HG03066 (cell line): ENCODE measurements at regions not wholly inside any gene's neighbourhood (a gene's known extent, or its start where the extent isn't known, plus 50 kb on each side); places are given as distances from the start of the nearest gene placed in this dataset.
A peak's percentile ranks its signal among the peaks of the same experiment; 100 is the strongest.
"Not testable (repeated sequence)": the region's sequence is repeated elsewhere in the genome, so short reads cannot be mapped to it uniquely, and the experiment has no call there.

Experiments used
- ATAC-seq: cut with Tn5 transposase; IDR thresholded peaks from one replicate; pipeline ENCODE4 v1.9.1; 2021; ENCODE audit warnings: low read depth; ENCODE audit not compliant: unreplicated experiment

DNA sequence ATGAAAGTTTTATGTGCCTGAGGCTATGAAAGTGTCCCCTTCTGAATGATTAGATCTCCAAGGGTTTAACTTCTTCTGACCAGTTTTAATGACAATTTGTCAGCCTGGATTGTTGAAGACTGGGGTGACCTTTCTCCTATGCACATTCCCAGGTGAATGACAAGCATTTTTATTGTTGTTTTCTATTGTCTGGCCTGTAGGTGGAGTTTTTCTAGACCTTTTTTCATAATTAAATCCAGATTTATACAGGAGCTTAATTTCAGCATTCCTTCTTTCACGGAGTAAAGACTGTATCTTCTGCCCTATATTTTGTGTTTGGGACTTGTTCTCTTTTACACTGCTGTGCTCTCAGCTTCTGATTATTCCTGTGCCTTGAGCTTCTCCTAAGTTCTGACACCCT is 125.0 kb upstream of the FAR2 start:
- no peak for ATAC-seq

DNA sequence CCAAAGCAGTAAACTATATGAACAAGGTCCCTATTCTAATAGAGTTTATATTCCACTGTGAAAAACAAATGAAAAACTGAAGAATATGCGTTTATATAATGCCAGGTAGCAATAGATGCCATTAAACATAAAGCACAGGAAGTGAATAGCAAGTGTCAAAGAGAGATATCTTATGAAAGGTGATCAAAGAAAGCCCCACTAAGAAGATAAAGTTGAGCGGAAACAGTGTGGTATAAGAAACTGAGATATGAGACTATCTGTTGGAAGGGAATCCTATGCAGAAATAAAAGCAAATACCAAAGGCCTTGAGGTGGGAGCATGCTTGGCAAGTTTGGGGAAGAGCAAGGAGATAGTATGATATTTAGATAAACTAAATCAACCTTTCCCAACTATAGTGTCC is 123.1 kb upstream of the FAR2 start:
- no peak for ATAC-seq

DNA sequence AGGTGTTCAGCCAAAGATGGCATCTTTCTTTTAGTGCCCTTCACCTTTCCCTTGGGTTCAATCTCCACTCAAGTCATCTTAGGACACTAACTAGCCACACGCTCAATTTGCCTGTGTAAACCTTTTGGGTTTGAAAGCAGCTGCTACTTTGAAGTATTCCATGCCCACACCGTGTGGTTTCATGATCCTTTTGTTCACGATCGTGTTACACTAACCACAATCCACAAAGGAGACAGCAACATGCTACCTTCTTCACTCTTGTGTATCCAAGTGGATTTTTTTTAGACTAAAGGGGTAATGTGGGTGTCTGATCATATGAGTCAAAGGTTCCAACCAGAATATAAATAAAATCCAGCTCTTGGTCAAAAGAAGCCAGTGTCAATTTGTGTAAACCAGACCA is 122.7 kb upstream of the FAR2 start:
- ATAC-seq: no peak

DNA sequence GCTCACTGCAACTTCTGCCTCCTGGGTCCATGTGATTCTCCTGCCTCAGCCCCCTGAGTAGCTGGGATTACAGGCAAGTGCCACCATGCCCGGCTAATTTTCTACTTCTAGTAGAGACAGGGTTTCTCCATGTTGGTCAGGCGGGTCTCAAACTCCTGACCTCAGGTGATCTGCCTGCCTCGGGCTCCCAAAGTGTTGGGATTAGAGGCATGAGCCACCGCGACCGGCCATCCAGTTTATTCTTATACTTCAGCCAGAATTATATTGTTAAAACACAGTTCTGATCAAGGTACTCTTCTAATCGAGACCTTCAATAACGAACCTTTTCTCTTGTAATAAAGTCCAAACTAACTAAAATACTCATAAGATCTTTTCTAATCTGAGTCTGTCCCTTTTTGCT is 119.6 kb upstream of the FAR2 start:
- ATAC-seq: not testable (repeated sequence)

DNA sequence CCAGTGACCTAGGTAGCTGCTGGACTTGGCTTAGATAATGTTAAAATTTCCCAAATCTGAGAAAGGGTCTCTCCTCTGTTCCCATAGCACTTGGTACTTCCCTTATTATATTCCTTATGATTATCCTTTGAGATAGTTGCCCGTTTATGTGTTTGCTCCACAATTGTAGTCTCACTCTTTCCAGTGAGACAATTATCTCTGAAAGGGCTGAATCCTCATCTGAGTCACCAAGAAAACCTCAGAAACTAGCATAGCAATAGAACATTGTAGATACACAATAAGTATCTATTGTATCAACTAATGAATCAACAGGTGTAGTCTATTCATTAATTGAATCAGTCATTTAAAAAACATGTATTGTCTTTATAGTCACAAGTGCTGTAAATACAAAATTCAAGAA is 119.1 kb upstream of the FAR2 start:
- ATAC-seq: no peak

DNA sequence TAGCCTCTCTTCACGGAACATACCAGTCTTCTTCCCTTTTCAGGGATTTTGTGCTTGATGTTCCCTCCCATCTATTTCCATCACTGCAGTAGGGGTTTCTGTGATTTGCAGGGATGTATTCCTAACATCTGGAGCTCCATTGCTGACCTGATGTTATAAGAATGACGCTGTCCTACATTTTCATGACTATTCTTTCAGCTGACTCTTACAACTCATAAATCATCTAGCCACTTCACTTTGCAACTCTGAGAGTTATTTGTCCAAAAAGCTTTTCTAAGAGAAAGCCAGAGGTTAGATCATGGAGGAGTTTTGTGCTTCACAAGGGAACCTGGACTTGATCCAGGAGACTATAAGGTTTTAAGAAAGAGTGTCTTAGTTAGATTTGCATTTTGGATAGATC is 116.6 kb upstream of the FAR2 start:
- ATAC-seq: no peak

DNA sequence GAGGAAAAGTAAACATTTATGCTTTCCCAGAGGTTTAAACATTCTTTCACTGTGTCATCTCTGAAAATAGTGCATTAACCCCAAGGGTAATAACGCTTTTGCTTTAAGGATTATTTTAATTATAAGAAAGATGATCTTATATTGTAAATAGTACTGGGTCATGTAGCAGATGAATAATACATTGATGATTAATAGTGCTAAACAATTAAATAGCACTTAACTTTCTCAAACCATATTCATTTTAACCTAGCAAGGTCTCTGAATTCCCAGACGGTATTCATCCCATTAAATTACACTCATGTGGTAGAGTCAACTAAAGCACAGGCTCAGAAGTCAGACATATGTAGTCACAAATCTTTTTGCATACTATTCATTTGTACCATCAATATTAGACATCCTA is 115.6 kb upstream of the FAR2 start:
- ATAC-seq: no peak

DNA sequence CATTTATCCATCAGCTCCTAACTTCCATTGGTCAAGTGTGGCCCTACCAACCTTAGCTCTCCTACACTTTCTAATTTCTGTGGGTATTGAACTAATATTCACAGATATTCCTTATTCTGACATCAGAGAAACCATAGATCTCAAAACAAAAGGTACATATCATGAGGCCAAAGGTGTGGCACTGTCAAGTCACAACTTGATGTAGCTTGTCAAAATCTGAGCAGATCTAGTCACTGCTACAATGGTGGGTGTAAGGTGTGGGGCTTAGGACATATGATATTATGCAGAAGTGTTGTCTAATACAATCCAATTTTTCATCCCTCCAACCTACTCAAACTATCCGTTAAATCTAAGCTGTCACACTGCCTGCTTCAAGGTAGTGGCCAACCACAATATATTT is 114.0 kb upstream of the FAR2 start:
- ATAC-seq: no peak

DNA sequence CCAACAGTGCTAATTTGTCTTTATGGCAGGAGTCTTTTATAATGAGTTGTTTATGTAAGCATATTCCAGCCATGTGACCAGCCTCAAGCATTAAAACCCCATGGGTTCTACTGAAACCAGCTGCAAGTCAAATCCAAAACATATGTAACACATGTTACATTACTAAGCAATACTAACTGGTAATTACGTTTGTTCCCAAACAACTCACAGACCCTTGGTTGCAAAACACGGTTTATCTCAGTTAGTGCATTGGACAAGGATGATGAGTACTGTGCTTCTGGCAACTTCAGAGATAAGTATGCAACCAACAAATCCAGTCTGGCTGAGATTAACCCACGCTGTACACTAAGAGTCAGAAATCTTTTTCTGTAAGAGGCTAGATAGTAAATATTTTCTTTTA is 110.1 kb upstream of the FAR2 start:
- no peak for ATAC-seq

DNA sequence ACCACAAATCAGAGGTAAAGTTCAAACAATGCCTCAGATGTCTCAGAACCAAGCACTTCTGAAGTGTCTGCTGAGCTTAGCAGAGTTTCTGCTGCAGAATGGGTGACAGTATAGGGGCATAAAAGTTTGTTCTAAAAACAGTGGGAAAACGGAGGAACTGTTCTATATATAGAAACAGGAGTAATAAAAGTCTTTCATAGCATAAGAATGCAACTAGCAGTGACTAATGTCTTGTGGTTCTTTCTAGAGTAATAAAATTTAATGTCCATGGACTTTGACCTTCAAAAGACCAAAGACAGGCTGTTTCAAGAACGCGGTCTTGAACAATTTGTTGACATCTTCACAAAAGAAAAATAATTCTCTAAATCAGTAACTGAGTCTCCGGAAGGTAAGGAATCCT is 107.5 kb upstream of the FAR2 start:
- ATAC-seq: no peak

DNA sequence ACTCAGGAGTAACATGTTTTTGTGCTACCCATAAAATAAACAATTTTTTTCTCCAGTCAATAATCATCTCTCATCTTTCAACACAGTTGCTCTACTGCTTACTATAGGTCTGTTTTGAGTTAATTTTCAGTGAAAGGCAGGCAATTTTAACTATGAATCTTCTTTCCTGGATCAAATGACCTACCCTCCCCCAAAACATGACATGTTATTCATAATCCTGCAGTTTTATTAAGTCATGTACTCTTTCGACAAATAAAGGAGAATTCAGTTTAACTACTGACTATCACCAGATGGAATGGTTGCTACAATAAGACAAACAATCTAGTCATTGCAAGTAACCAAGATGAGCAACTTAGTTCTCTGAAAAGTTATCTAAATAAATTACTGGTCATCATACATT is 106.0 kb upstream of the FAR2 start:
- ATAC-seq: no peak

DNA sequence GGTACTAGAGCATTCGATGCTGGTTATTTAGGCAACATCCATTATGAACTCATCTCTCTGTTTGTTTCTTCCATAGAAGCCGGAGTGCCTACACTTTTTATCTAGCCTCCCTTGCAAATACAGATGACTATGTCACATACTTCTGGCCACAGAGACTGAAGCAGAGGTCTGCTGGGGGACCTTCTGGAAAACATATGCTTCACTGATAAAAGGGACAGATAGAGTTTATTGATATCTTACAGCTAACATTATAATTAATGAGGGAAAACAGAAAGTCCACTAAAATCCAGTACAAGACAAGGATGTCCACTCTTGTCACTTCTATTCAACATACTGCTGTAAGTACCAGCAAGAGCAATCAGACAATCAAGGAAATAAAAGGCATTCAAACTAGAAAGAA is 104.3 kb upstream of the FAR2 start:
- no peak for ATAC-seq

DNA sequence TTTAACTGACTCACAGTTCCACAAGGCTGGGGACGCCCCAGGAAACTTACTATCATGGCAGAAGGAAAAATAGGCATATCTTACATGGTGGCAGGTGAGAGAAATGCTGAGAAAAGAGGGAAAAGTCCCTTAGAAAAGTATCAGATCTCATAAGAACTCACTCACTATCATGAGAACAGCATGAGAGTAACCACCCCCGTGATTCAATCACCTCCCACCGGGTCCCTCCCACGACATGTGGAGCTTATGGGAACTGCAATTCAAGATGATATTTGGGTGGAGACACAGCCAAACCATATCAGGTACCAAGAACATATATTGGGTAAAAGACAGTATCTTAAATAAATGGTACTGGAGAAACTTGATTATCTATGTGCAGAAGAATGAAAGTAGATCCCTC is 100.3 kb upstream of the FAR2 start:
- no peak for ATAC-seq

DNA sequence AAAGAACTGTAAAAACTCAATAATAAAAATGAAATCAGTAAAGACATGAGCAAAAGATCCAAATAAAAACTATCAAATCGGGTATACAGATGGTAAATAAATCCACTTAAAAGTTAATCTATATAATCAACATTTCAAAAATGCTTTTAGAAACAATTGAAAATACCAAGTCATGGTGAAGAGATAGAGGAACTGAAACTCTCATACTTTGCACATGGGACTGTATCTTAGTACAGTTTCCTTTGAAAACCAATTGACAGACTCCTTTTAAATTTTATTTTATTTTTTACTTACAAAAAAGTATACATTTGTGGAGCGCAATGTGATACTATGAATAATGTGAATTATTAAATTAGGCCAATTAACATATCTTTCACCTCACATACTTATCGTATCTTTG is 98.6 kb upstream of the FAR2 start:
- no peak for ATAC-seq

DNA sequence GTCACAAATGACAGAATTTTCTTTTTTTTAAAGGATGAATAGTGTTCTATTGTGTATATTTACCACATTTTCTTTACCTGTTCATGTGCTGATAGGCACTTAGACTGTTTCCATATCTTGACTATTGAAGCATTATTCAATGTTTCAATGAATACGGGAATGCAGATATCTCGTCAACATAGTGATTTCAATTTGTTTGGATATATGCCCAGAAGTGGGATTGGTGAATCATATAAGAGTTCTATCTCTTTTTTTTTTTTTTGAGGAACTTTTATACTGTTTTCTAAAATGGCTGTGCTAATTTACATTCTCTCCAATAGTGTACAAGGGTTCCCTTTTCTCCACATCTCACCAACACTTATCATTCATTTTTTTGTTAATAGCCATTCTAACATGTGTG is 97.9 kb upstream of the FAR2 start:
- no peak for ATAC-seq

DNA sequence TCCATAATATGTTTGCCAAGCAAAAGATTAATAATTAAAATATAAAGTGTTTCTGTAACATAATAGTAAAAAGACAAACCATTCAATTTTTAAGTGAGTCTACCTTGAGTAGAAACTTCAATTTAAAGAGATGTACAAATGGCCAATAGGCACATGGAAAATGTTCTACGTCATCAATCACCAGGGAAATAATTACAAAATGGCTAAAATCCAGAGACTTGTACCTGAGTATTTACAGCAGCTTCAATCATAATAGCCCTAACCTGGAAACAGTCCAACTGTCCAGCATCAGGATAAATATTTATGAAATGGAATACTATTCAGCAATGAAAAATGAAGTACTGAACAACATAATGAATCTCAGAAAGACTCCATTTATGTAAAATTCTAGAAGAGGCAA is 95.5 kb upstream of the FAR2 start:
- ATAC-seq: no peak

DNA sequence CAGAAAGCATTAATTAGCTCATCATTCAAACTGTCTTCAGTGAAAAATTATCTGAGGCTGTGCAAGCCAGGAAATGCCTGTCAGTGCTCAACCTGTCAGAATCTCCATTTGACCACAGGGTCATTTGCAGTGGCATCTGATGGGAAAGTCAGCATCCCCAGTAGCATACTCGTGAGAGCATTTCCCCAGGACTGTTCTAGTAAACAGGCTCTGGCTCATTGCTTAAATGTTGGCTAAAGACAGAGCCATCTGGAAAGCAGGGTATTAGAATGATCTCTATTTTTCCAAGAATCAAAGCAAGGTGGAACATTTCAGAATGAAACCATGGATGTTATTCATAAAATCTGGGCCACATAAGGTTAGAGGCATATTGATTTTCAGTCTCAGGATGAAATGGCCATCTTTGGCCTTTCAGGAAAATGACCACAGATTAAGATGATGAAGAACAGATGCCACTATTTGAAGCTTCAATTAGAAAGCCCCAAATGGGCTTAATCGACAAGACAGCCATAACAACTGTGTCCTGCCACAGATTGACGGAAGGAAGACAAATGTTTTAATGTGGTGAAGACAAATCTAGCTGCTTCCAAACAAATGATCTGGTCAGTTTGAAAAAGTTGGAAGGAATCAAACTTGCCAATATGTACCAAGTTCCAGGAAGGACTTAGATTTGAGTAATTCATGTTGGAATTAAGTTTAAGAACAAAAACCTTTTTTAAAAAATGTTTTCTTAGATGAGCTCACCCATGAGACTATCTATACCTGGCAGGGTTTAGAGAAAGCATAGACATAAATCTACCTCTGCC is 94.0 kb upstream of the FAR2 start:
- no peak for ATAC-seq

DNA sequence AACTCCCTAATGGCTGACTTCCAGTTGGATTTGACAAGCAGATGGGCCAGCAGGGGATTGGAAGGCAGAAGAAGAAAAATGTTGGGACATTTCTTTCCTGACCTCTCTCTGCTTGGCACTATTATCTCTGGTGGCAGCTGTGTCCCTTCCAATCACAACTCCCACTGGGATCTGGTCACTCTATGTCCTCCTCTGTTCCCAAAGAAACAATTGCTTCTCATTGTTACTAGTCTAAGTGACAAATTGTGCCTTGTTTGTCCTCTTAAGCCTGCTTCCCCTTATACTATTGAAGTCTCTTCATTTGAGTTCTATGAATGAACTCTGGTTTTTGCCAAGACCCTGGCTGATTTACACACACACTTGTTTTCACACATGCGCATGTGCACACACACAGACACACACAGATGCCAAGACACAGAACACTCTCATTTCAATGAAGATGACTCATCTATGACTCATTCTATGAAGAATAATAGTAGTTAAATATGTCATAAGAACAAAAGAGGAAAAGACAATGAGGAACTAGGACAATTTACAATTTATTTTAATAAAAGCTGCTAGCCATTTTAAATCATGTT is 83.0 kb upstream of the FAR2 start:
- ATAC-seq: peak; percentile 66

DNA sequence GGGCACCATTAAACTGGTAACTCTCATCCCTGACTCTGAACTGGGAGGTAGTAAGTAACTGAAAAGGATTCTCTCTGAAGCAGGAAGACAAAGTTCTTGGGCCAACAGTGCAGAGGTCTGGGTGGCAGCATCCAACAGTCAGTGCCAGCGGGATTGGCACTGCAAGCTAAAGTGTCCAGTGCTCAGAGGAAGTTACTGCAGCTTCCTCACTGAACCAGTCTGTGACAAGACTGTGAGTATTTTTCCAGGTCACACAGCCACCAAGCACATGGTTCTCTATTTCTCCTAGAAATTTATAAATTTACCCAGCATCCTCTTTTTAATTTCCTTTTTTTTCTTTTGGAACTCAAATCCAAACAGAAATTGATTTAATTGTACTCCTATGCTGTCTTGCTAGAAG is 81.6 kb upstream of the FAR2 start:
- no peak for ATAC-seq

DNA sequence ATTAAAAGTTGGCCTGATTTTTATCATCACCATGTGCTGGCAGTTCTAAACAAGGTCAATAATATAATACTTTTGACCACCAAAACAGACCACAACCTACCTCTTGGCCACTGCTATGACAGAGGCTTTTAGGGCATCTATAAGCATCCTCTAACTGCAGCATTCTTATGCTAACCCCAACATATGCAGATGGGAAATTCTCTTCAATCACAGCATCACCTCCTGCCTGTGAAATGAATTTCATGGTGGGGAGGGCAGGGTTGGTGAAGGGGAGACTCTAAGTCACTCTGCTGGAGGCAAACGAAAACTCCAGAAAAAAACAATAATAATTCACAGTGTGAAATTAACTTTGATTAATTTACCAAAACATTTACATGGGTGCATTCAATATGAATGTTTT is 78.8 kb upstream of the FAR2 start:
- no peak for ATAC-seq

DNA sequence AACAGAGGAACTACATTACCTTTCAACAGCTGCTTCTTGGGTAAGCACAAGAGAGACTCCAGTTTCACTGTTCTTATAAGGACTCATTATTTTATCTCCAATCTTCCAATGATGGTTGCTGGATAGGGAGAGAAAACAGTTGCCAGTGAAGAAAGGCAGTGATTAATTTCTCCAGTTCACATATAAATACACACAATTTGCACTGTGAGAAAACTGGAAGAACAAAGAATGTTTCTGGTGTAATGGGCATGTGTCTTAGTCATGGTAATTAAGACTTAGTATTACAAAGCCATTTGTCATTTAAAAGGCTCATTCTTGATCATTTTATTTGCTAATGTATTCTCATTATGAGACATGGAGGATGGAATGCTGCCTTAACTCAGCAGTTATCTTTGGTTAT is 78.0 kb upstream of the FAR2 start:
- ATAC-seq: no peak

DNA sequence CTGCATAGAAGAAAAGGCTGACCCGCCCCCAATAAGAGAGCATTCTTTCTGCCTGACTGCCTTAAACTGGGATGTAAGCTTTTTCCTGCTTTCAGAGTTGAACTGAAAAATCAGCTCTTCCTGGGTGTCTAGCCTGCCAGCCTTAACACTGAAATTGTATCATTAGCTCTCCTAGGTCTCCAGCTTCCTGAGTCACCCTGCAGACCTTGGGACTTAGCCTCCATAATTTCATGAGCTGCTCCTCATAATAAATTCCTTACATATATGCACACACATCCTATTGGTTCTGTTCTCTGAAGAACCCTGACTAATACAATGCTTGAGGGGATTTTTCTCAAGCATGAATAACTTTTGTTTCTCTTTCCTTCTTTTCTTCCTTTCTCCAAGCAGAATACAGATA is 76.4 kb upstream of the FAR2 start:
- ATAC-seq: no peak
